Inflammatory macrophage treated with lipopolysaccharide for 4 hours (primary cell): ENCODE measurements at regions not wholly inside any gene's neighbourhood (a gene's known extent, or its start where the extent isn't known, plus 50 kb on each side); places are given as distances from the start of the nearest gene placed in this dataset.
A peak's percentile ranks its signal among the peaks of the same experiment; 100 is the strongest.
"Not testable (repeated sequence)": the region's sequence is repeated elsewhere in the genome, so short reads cannot be mapped to it uniquely, and the experiment has no call there.

Experiments used
- DNase-seq: peaks from one replicate; pipeline ENCODE4 v3.0.0-alpha.2; 2020

GRCh38 chr4:166153548-166153947 is 280.5 kb downstream of the TLL1 start:
- DNase-seq = no peak

GRCh38 chr4:166162327-166162726 is 289.3 kb downstream of the TLL1 start:
- no peak for DNase-seq

GRCh38 chr4:166165829-166166420 is 292.9 kb downstream of the TLL1 start:
- peak; percentile 71 for DNase-seq

- peak; percentile 16 for DNase-seq
Measured at GRCh38 chr4:166169111-166169510, 296.1 kb downstream of the TLL1 start.

- no peak for DNase-seq
Measured at GRCh38 chr4:166172619-166173018, 299.6 kb downstream of the TLL1 start.

GRCh38 chr4:166174717-166175490 is 301.9 kb downstream of the TLL1 start:
- no peak for DNase-seq

- no peak for DNase-seq
Measured at GRCh38 chr4:166182145-166182544, 309.1 kb downstream of the TLL1 start.

- no peak for DNase-seq
Measured at GRCh38 chr4:166195101-166195500, 322.1 kb downstream of the TLL1 start.

- no peak for DNase-seq
Measured at GRCh38 chr4:166197166-166197565, 324.1 kb downstream of the TLL1 start.

GRCh38 chr4:166198041-166198440 is 325.0 kb downstream of the TLL1 start:
- no peak for DNase-seq

GRCh38 chr4:166198516-166199310 is 325.7 kb downstream of the TLL1 start:
- DNase-seq = no peak

GRCh38 chr4:166202991-166203390 is 330.0 kb downstream of the TLL1 start:
- DNase-seq = no peak

GRCh38 chr4:166212326-166212725 is 339.3 kb downstream of the TLL1 start:
- DNase-seq = not testable (repeated sequence)

- no peak for DNase-seq
Measured at GRCh38 chr4:166222271-166222670, 349.2 kb downstream of the TLL1 start.

GRCh38 chr4:166228112-166228511 is 355.1 kb downstream of the TLL1 start:
- DNase-seq = no peak

GRCh38 chr4:166229799-166230198 is 356.8 kb downstream of the TLL1 start:
- DNase-seq = no peak

GRCh38 chr4:166230841-166231240 is 357.8 kb downstream of the TLL1 start:
- DNase-seq = no peak

GRCh38 chr4:166239354-166239753 is 366.3 kb downstream of the TLL1 start:
- no peak for DNase-seq

GRCh38 chr4:166252487-166253402 is 379.7 kb downstream of the TLL1 start:
- DNase-seq = peak; percentile 8

- DNase-seq = no peak
Measured at GRCh38 chr4:166257276-166257675, 384.2 kb downstream of the TLL1 start.

GRCh38 chr4:166257891-166258290 is 384.9 kb downstream of the TLL1 start:
- no peak for DNase-seq

GRCh38 chr4:166259081-166259480 is 386.0 kb downstream of the TLL1 start:
- no peak for DNase-seq
